ENCODE measurements at regions not wholly inside any gene's neighbourhood (a gene's known extent, or its start where the extent isn't known, plus 50 kb on each side); places are given as distances from the start of the nearest gene placed in this dataset.

DNA sequence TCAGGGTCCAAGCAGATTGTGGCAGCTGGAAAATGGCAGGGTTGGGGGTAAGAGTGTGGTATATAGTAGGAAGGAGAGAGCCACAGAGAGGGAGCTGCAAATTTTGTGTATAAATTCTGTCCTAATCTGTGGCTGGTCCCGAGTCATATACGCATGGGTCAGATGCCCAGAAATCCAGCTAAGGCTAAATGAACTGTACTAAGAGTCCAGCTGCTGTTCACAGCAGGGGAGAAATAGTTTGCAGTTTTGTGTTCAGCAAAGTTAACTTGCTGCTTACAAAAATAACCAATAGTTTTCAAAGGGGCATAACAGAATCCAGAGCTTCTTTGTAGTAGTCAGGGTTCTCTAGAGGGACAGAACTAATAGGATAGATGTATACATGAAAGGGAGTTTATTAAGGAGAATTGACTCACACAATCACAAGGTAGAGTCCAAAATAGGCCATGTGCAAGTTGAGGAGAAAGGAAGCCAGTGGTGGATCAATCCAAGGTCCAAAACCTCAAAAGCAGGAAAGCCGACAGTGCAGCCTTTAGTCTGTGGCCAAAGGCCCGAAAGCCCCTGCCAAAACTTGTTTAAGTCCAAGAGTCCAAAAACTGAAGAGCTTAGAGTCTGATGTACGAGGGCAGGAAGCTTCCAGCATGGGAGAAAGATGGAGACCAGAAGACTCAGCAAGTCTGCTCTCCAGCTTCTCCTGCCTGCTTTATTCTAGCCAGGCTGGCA is 146.1 kb upstream of the KBTBD8 start:
- Histone ChIP-seq H3K27me3 (no peaks in the 10 kb centered on the region), H3K4me1 (no peaks in the 10 kb centered on the region), H3K27ac (no peak overlapping the region), H3K4me3 (no peak overlapping the region), H3K9me3 (peaks cover 0 to 6% (median 0%) of the 10 kb centered on the region in 12 donors), H3K36me3 (no peaks in the 10 kb centered on the region)
- WGBS, 4 donors: 80 to 92% (median 85%) methylated on average over 5 of the region's 5 CpGs
- TF ChIP-seq, protein P1, sequence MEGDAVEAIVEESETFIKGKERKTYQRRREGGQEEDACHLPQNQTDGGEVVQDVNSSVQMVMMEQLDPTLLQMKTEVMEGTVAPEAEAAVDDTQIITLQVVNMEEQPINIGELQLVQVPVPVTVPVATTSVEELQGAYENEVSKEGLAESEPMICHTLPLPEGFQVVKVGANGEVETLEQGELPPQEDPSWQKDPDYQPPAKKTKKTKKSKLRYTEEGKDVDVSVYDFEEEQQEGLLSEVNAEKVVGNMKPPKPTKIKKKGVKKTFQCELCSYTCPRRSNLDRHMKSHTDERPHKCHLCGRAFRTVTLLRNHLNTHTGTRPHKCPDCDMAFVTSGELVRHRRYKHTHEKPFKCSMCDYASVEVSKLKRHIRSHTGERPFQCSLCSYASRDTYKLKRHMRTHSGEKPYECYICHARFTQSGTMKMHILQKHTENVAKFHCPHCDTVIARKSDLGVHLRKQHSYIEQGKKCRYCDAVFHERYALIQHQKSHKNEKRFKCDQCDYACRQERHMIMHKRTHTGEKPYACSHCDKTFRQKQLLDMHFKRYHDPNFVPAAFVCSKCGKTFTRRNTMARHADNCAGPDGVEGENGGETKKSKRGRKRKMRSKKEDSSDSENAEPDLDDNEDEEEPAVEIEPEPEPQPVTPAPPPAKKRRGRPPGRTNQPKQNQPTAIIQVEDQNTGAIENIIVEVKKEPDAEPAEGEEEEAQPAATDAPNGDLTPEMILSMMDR (IDR thresholded peaks at IDR 0.05): no peak
- TF ChIP-seq POLR2A (IDR thresholded peaks at IDR 0.05): no peak
- DNase-seq (no peak), ATAC-seq (no peak)
- intact Hi-C loops (cut with DNase I): no loop called here

DNA sequence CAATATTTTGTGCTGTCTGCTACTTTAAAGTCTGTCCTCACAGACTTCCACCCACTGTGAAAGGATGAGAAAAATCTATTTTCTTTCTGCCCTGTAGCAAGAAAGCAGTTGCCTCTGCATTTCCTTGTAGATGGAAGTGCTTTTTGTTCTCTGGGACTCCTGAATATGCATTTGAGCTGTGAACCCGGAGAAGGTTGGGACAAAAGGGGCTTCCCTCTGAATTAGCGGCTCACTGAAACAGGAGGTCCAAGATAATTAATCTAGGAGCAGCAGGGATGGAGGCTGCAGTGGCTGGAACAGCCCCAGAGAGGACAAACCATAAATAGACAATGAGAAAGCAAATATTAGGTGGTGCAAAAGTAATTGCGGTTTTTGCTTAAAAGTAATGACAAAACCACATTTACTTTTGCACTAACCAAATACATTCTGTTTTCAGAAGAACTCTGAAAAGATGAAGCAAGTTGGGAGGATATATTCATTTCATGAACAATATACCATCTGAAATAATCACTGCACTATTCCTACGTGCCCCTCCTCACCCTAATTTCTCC is 143.4 kb upstream of the KBTBD8 start:
- no peaks in the 10 kb centered on the region for H3K36me3 ChIP-seq
- no peaks in the 10 kb centered on the region for H3K27me3 ChIP-seq
- intact Hi-C loops (cut with DNase I): no loop called here
- DNase-seq (no peak), ATAC-seq (no peak)
- TF ChIP-seq POLR2A (IDR thresholded peaks at IDR 0.05): no peak
- TF ChIP-seq, protein P1 (IDR thresholded peaks at IDR 0.05): no peak
- no peaks in the 10 kb centered on the region for H3K9me3 ChIP-seq
- no peaks in the 10 kb centered on the region for H3K4me1 ChIP-seq
- no peak overlapping the region for H3K27ac ChIP-seq
- H3K4me3 ChIP-seq: no peak overlapping the region
- 49 to 57% (median 50%) methylated on average over 4 of the region's 4 CpGs for WGBS, 4 donors

DNA sequence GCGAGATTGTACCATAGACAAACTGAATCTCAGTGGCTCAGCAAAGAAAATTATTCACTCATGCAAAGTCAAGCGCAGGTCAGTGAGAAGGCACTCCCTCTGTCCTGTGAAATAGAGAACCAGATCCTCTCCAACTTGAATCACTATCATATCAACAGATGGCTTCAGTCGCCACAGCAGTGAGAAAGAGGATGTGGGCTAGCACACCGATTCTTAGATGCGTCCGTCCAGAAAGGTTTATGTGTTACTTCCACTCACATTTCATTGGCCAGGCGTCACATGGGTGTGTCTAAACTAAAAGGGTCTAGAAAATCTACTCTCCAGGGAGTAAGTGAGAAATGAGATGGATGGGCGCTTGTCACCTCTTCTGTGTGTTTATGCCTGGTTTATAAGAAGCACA is 141.6 kb upstream of the KBTBD8 start:
- Histone ChIP-seq H3K27ac (no peak overlapping the region), H3K9me3 (no peaks in the 10 kb centered on the region), H3K27me3 (no peaks in the 10 kb centered on the region), H3K36me3 (no peaks in the 10 kb centered on the region), H3K4me3 (no peak overlapping the region), H3K4me1 (no peaks in the 10 kb centered on the region)
- 68 to 78% (median 70%) methylated on average over 8 of the region's 8 CpGs for WGBS, 4 donors
- intact Hi-C loops (cut with DNase I): no loop called here
- no peak for DNase-seq
- no peak for TF ChIP-seq POLR2A (IDR thresholded peaks at IDR 0.05)
- TF ChIP-seq, protein P1 (IDR thresholded peaks at IDR 0.05): no peak
- no peak for ATAC-seq

DNA sequence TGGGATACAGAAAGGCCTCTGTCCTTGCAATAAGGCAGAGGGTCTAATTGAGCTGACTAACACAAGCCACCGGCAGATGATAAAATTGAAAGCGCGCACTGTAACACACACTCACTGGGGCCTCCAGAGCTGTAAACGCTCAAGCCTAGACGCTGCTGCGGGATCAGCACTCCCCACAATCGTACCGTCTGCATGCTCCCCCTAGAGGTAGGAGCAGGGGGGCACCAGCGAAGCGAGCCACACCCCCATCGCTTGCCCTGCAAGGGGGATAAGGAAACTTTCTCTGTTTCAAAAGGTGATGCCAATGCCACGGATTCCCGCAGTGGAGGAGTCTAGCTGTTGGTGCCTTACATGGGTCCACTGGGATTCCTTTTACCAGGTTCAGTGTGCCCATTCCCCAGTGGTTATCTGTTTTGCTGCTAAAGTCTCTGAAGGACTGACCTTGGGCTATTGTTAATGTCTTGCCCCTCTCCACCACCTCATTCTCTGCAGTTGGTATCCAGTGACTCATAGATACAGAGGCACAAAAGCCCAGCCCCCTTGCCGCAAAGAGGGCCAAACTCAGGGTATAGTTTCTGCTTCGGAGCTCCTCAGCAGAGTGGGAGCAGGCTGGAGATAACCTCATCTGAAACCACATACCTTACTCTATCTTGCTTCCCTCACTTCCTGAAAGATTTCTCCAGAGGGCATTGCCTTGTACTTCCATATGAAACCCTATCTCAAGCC is 139.3 kb upstream of the KBTBD8 start:
- H3K27ac ChIP-seq: no peak overlapping the region
- no peak overlapping the region for H3K4me3 ChIP-seq
- DNase-seq: no peak
- H3K4me1 ChIP-seq: no peaks in the 10 kb centered on the region
- no peak for TF ChIP-seq POLR2A (IDR thresholded peaks at IDR 0.05)
- TF ChIP-seq, protein P1 (IDR thresholded peaks at IDR 0.05): peak in 1 of 12 donors; percentile 5
- H3K9me3 ChIP-seq: no peaks in the 10 kb centered on the region
- peak in 1 of 4 donors; percentile 20 for ATAC-seq
- H3K27me3 ChIP-seq: no peaks in the 10 kb centered on the region
- no peaks in the 10 kb centered on the region for H3K36me3 ChIP-seq
- WGBS, 4 donors: 51 to 69% (median 59%) methylated on average over 10 to 15 of the region's 15 CpGs
- intact Hi-C loops (cut with DNase I): no loop called here

Measured in heart left ventricle (tissue), 16 donors.